Gastroesophageal sphincter (tissue), 3 donors: ENCODE measurements at regions not wholly inside any gene's neighbourhood (a gene's known extent, or its start where the extent isn't known, plus 50 kb on each side); places are given as distances from the start of the nearest gene placed in this dataset.

ENCODE experiments used
- POLR2AphosphoS5 ChIP-seq: sonication (generic); formaldehyde crosslinking; IDR thresholded peaks from one replicate; pipeline ENCODE4 v1.6.1; 2017; ENCODE audit warnings: antibody characterized with exemption
- TF ChIP-seq, protein P1 (sequence below), 4 experiments: fragments of 200-600 bp in 2 of 4; fragments of 450-650 bp in 2 of 4; sonication (generic) in 1 of 4; IDR thresholded peaks; one replicate each; pipeline ENCODE4 v1.5.1; 2017 to 2019; ENCODE audit warnings: antibody characterized with exemption in 4 of 4, mild to moderate bottlenecking in 2 of 4, moderate library complexity in 2 of 4

DNA sequence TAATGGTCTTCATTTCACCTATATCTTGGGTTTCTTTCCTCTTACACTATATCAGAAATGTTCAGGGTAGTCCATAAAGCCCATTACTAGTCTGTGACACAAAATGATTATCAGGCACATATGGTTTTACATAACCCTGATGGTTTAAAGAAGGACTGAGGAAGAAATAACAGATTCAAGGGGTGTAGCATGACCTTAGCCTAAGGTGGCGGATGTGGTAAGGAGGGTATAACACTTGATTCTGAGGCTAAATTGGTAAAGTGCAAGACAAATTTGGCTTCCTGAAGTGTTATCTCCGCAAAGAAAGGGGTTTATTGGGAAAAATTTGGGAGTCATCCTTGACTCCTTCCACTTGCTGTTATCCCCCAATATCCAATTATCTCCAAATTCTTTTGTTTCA is 388.2 kb upstream of the RPS23 start:
- TF ChIP-seq, protein P1, sequence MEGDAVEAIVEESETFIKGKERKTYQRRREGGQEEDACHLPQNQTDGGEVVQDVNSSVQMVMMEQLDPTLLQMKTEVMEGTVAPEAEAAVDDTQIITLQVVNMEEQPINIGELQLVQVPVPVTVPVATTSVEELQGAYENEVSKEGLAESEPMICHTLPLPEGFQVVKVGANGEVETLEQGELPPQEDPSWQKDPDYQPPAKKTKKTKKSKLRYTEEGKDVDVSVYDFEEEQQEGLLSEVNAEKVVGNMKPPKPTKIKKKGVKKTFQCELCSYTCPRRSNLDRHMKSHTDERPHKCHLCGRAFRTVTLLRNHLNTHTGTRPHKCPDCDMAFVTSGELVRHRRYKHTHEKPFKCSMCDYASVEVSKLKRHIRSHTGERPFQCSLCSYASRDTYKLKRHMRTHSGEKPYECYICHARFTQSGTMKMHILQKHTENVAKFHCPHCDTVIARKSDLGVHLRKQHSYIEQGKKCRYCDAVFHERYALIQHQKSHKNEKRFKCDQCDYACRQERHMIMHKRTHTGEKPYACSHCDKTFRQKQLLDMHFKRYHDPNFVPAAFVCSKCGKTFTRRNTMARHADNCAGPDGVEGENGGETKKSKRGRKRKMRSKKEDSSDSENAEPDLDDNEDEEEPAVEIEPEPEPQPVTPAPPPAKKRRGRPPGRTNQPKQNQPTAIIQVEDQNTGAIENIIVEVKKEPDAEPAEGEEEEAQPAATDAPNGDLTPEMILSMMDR (IDR thresholded peaks at IDR 0.05), result no peak
- no peak for TF ChIP-seq POLR2AphosphoS5
